GM19372 (cell line): ENCODE measurements at regions not wholly inside any gene's neighbourhood (a gene's known extent, or its start where the extent isn't known, plus 50 kb on each side); places are given as distances from the start of the nearest gene placed in this dataset.
"Not testable (repeated sequence)": the region's sequence is repeated elsewhere in the genome, so short reads cannot be mapped to it uniquely, and the experiment has no call there.

ENCODE experiments used
- ATAC-seq: cut with Tn5 transposase; IDR thresholded peaks from one replicate; pipeline ENCODE4 v1.9.1; 2021; ENCODE audit warnings: mild to moderate bottlenecking, low read depth, moderate library complexity; ENCODE audit not compliant: unreplicated experiment

DNA sequence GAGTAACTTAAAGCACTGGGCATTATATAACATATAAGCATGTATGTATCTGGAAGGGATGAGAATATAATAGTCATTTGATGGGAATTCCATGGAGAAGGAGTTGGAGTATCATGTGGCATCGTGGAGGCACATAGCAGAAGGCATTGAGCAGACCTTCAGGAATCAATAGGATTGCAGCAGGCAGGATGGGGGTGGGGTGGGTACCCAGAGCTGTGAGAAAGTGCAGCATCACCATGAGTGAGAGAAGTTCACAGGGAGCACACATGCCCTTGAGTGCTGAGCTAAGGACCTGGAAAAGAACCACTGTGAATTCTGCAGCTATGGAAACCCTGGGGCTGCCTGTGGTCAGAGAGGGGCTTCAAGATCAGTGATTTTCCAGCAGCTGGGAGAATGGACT, 57.3 kb downstream of the MED10 start:
- ATAC-seq, result no peak

DNA sequence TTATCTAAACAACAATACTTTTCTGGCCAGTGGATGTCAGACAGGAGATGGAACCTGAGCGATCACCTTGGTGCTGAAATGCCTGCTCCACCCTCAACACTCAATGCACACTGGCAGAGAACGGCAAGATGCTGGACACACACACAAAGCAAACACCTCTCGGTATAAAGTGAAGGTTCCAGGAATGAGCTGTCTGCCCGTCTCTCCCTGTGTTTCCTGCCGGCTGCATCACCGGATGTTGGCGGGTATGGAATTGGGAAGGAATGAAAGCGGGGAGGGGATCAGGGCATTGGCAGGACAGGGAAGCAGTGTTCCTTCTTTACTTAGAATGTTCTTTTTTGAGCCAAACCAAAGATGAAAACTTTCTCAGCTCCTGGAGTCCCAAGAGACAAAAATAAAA, 59.2 kb downstream of the MED10 start:
- no peak for ATAC-seq

DNA sequence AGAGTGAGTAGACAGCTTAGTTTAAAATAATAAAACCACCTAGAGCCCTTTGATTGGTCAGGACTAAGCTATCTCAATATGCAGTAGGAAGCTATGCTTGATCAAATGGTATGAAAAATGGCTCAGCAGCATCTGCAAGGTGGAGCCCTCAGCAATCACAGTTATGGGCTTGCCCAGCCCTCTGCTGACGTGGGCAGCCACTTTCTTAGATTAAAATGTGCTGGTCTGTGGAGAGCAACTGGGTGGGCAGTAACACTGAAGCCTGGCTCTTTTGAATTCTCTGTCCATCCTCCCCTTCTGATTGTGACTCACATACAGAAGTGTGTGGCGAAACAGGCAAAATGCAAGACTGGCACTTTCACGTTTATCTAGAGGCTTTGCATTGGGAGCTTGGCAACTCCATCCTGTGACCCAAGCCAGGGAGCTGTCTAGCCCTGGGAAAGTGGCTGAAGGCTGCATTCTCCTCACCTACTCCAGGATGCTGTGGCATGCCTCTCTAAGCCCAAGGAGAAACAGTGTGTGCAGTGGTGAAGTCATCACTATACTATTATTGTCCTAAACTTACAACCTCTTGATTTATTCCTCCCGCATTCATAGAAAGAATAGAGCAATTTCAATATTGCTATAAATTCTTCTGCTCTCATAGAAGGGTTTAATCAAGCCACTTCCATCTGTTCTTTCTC, 61.1 kb downstream of the MED10 start:
- no peak for ATAC-seq

- no peak for ATAC-seq
These were observed 62.8 kb downstream of the MED10 start for GRCh38 chr5:6315580-6315979.

DNA sequence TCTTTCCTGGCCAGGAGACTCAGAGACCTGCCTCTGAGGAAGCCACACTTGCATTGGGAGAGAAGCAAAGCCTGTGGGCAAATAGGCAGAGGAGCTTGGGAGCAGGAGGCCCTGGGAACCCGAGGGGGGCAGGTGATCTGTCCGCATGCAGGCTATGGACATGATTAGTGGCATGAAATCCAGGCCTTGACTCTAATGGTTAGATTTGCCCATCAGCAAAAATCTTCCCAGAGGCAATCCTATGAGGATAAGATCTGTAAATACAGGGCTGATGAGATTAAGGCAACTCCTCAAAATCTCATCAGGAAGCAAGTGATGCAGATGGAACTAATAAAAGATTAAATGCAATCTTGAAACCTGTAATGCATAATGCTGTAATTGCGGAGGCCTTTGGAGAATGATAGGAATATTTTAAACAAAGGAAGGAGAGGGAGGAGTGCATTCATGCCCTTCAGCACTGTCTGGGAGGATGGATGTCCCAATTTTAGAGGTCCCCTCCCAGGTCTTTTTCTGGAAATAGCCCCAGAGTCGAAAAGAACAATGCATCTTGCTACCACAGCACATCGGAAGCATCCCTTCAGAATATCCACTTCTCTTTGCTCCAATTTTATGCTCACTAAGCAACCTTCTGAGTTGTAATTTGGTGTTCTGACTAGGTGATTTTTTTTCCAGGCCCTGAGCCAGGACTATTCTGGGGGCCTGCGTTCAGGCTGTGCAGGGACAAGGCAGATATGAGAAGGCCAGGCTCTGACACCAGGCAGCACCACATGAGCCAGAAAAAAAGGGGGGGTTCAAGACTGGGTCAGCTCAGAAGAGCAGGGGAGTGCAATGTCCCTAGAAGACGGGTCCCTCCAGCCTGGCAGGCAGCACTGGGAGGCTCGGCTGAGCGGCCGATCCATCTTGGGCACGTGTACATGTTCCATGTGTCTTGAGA, 66.5 kb downstream of the MED10 start:
- no peak for ATAC-seq

DNA sequence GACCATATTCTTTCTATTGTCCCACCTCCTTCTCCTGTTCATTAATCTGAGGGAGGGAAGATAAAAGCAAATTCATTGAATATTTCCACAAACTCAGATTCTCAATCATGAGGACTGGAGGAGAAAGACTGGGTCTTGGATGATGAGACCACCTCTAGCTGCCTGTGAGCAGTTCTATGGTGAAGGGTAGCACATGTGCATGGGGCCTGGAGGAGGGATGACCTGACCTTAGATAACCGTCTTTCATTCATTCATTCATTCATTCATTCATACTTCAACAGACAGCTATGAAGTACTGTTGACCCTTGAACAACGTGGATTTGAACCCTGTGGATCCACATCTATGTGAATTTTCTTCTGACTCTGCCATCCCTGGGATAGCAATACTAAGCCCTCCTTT, 68.4 kb downstream of the MED10 start:
- ATAC-seq, result no peak

GRCh38 chr5:6308683-6309082, 69.7 kb downstream of the MED10 start:
- ATAC-seq, result no peak

DNA sequence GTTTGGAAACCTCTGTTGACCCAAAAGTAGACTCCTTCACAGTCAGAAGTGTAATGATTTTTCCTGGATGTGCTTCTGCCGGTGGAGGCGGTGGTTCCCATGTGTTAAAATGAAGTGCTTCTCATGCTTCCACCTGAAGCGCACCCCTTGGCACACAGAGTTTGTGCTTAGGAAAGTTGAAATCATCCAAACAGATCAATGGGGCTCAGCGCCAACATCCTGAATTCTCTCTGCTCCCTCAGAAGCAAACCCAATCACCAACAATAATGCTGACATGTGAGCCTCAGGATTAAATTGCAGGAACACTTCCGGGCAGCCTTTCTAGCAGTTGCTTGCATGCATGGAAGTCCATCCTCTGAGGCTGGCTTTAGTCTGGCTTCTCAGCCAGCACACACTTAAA, 71.0 kb downstream of the MED10 start:
- ATAC-seq, result no peak

DNA sequence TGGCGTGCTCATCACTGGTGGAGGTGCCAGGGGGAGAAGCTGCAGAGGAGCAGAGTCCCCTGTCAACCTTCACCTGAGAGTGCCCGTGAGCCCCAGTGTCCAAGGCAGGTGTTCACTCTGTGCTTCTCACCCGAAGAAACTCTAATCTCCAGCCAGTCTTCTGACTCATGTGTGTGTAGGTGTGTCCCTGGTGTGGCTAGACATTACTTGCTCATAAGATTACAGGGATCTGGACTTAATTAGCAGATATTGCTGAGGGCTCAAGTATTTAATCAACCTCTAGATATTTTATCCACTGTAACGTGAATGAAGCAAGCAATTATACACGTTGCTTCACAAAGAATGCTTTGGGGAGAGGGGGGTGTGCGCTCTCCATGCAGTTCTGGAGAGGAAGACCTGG, 72.5 kb downstream of the MED10 start:
- ATAC-seq, result no peak

GRCh38 chr5:6302684-6303083, 75.7 kb downstream of the MED10 start:
- no peak for ATAC-seq

GRCh38 chr5:6302075-6302474, 76.3 kb downstream of the MED10 start:
- ATAC-seq, result no peak

DNA sequence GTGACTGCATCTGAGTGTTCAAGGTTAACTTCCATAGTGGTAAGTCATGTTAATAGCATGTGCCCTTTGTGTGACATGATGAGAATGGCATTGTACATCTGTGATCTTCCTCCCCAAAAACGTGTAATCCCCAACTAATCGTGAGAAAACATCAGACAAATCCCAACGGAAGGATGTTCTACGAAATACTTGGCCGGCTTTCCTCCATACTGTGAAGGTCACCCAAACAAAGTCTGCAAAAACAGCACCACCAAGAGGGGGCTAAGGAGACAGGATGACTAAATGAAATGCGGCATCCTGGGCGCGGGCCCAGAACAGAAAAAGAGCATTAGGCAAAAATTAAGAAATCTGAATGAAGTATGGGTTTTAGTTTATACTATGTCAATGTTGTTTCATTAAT, 81.8 kb downstream of the MED10 start:
- ATAC-seq, result no peak

DNA sequence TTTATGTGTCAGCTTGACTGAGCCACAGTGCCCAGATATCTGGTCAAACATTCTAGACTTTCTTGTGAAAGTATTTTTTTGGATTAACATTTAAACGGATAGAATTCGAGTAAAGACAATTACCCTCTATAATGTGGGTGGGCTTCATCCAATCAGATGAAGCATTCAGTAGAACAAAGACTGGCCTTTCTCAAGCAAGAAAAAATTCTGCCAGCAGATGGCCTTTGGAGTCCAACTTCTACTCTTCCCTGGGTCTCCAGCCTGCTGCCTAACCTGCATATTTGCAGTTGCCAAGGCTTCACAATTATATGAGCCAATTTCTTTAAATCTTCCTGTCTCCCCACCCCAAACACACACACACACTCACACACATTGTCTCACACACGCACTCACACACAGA, 86.4 kb downstream of the MED10 start:
- no peak for ATAC-seq

DNA sequence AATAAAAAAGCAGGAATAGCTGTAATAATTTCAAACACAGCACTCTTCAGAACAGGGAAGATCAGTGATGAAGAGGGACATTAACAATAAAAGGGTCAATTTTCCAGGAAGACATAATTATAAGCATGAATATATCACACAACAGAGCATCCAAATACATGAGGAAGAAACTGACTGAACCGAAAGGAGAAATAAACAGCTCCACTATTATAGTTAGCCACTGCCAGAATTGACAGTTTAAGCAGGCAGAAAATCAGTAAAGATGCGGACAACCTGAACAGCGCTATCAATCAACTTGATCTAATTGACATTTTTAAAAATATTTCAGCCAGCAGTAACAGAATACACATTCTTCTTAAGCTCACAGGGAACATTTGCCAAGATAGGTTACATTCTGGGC, 89.1 kb downstream of the MED10 start:
- no peak for ATAC-seq

DNA sequence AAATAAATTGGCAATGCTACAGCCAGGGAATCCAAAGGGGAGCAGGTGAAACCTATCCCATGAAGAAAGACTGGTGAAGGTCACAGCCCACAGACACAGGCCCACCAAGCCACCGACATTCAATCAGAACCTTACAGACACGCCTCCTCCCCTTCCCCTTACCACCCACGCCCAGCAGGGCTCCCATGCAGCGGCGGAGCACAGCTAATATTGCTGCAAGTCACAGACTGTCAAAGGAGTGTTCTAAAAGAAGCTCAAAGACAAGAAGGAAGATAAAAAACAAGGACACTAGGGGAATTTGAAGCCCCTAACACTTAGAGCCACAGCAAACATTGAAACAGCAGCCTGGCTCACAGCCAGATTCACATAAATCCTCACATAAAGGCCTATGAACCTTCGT, 91.2 kb downstream of the MED10 start:
- ATAC-seq, result no peak

DNA sequence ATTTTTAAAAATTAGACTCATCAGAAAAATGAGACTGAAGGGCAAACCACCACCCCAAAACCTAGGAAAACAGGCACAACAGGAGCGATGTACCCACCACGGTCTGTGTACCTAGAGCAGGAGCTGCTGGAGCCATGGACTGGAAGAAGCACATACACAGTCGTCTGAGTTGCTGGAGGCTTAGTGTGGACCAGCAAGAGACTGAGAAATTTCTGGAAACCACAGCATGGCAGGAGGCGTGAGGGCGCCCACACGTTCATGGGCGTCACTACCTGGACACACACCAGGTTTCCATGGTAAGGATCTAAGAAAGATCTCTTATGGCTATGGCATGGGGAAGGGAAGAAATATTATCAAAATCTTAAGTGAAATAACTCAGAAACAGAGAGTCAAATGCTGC, 91.9 kb downstream of the MED10 start:
- ATAC-seq, result no peak

DNA sequence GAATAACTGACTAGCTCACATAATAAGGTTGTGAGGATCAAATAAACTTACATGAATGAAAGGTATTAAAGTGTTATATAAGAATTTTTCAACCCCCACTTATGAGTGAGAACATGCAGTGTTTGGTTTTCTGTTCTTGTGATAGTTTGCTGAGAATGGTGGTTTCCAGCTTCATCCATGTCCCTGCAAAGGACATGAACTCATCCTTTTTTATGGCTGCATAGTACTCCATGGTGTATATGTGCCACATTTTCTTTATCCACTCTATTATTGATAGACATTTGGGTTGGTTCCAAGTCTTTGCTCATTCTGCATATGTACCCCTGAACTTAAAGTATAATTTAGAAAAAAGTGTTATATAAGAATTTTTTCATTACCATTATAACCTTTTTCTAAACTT, 93.9 kb downstream of the MED10 start:
- ATAC-seq, result not testable (repeated sequence)

GRCh38 chr5:6282352-6282751, 96.0 kb downstream of the MED10 start:
- no peak for ATAC-seq

GRCh38 chr5:6281818-6282217, 96.5 kb downstream of the MED10 start:
- no peak for ATAC-seq

DNA sequence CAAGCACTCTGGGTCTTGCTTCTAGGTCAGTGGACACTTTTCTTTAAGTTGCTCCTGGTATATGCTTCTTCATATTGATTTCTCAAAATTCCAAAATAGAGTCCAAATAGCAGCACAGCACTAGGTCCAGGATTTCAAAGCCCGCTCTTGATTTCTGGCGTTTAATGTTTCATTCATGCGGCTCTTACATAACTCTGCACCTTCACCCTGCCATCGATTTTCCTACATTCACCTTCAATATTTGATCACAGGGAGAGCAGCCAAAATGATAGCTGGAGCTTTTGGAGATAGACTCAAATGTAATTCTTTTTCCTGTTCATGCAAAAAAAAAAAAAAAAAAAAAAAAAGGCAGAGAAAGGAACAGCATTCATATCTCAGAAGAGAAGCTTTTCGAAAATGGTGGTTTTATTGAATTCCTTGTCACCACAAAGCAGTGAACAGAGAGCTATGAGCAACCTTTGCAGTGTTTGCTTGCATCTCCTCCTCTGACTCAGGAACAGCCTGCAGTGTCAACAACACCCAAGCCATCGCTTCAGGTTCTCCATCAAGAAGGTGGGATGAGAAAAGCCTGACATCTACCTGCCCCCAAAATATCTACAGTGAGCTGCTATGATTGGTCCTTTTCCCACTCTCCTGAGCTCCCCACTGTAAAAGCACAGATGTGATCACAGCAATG, 97.8 kb downstream of the MED10 start:
- no peak for ATAC-seq

- no peak for ATAC-seq
These were observed 98.7 kb downstream of the MED10 start for GRCh38 chr5:6279607-6280006.
